ENCODE measurements at regions not wholly inside any gene's neighbourhood (a gene's known extent, or its start where the extent isn't known, plus 50 kb on each side); places are given as distances from the start of the nearest gene placed in this dataset.
"Not testable (repeated sequence)": the region's sequence is repeated elsewhere in the genome, so short reads cannot be mapped to it uniquely, and the experiment has no call there.

- DNase-seq (ENCODE audit: low spot score), result no peak
These were observed 848.6 kb downstream of the PDCD6IP start for GRCh38 chr3:34646911-34647460.

GRCh38 chr3:34650131-34650530, 851.7 kb downstream of the PDCD6IP start:
- peak; percentile 1 for DNase-seq (ENCODE audit: low spot score)

- DNase-seq (ENCODE audit: low spot score), result no peak
These were observed 870.5 kb downstream of the PDCD6IP start for GRCh38 chr3:34668915-34669314.

- DNase-seq (ENCODE audit: low spot score), result no peak
These were observed 871.1 kb downstream of the PDCD6IP start for GRCh38 chr3:34669490-34669889.

- DNase-seq (ENCODE audit: low spot score), result no peak
These were observed 877.1 kb downstream of the PDCD6IP start for GRCh38 chr3:34675383-34676120.

GRCh38 chr3:34676436-34676835, 878.0 kb downstream of the PDCD6IP start:
- DNase-seq (ENCODE audit: low spot score), result no peak

GRCh38 chr3:34678575-34678974, 880.1 kb downstream of the PDCD6IP start:
- no peak for DNase-seq (ENCODE audit: low spot score)

GRCh38 chr3:34679055-34679454, 880.6 kb downstream of the PDCD6IP start:
- not testable (repeated sequence) for DNase-seq (ENCODE audit: low spot score)

GRCh38 chr3:34683851-34684250, 885.4 kb downstream of the PDCD6IP start:
- DNase-seq (ENCODE audit: low spot score), result peak; percentile 3

GRCh38 chr3:34686541-34686940, 888.1 kb downstream of the PDCD6IP start:
- no peak for DNase-seq (ENCODE audit: low spot score)

- DNase-seq (ENCODE audit: low spot score), result no peak
These were observed 889.2 kb downstream of the PDCD6IP start for GRCh38 chr3:34687671-34688070.

GRCh38 chr3:34696831-34697230, 898.4 kb downstream of the PDCD6IP start:
- DNase-seq (ENCODE audit: low spot score), result no peak

- no peak for DNase-seq (ENCODE audit: low spot score)
These were observed 904.6 kb downstream of the PDCD6IP start for GRCh38 chr3:34703053-34703452.

GRCh38 chr3:34724916-34725499, 914.3 kb upstream of the ARPP21 start:
- no peak for DNase-seq (ENCODE audit: low spot score)

GRCh38 chr3:34725774-34726173, 913.6 kb upstream of the ARPP21 start:
- DNase-seq (ENCODE audit: low spot score), result no peak

- DNase-seq (ENCODE audit: low spot score), result no peak
These were observed 911.6 kb upstream of the ARPP21 start for GRCh38 chr3:34727700-34728099.

GRCh38 chr3:34742151-34742550, 897.2 kb upstream of the ARPP21 start:
- no peak for DNase-seq (ENCODE audit: low spot score)

- DNase-seq (ENCODE audit: low spot score), result no peak
These were observed 880.6 kb upstream of the ARPP21 start for GRCh38 chr3:34758630-34759261.

- no peak for DNase-seq (ENCODE audit: low spot score)
These were observed 861.9 kb upstream of the ARPP21 start for GRCh38 chr3:34777386-34777785.

- DNase-seq (ENCODE audit: low spot score), result no peak
These were observed 860.2 kb upstream of the ARPP21 start for GRCh38 chr3:34779092-34779491.

GRCh38 chr3:34780294-34780693, 859.0 kb upstream of the ARPP21 start:
- no peak for DNase-seq (ENCODE audit: low spot score)

- no peak for DNase-seq (ENCODE audit: low spot score)
These were observed 858.4 kb upstream of the ARPP21 start for GRCh38 chr3:34780973-34781372.

GRCh38 chr3:34782871-34783270, 856.5 kb upstream of the ARPP21 start:
- DNase-seq (ENCODE audit: low spot score), result no peak
